Activated B cell treated with CpG ODN at 0.5 μM for 24 hours (primary cell): ENCODE measurements at regions not wholly inside any gene's neighbourhood (a gene's known extent, or its start where the extent isn't known, plus 50 kb on each side); places are given as distances from the start of the nearest gene placed in this dataset.

ENCODE experiments used
- ATAC-seq: fragments of 200-7000 bp; cut with Tn5 transposase; one replicate; pipeline ENCODE4 v1.10.0; 2021; ENCODE audit warnings: low read depth, mild to moderate bottlenecking, moderate library complexity
- CTCF ChIA-PET: fragments of 350-600 bp; sonication (Branson Sonifier 250); formaldehyde crosslinking; loops from one replicate; lab custom pipeline; 2021; ENCODE audit warnings: antibody characterized with exemption; lab: Charles Lee
- POLR2A ChIA-PET: fragments of 350-600 bp; sonication (Branson Sonifier 250); formaldehyde crosslinking; loops from one replicate; lab custom pipeline; 2021; ENCODE audit warnings: antibody characterized with exemption; lab: Charles Lee
- DNase-seq: peaks from one replicate; pipeline ENCODE4 v3.0.0; 2022
- H3K27ac Mint-ChIP-seq: one replicate; pipeline ENCODE4 v1.8.0; 2020; ENCODE audit warnings: mixed read lengths
- H3K27me3 Mint-ChIP-seq: one replicate; pipeline ENCODE4 v1.8.0; 2021; ENCODE audit warnings: mixed read lengths
- H3K36me3 Mint-ChIP-seq: one replicate; pipeline ENCODE4 v1.8.0; 2021; ENCODE audit warnings: low read depth, mixed read lengths
- H3K4me1 Mint-ChIP-seq: one replicate; pipeline ENCODE4 v1.8.0; 2021; ENCODE audit warnings: mixed read lengths
- H3K4me3 Mint-ChIP-seq: one replicate; pipeline ENCODE4 v1.8.0; 2020; ENCODE audit warnings: mild to moderate bottlenecking, mixed read lengths
- H3K9me3 Mint-ChIP-seq: one replicate; pipeline ENCODE4 v1.8.0; 2020; ENCODE audit warnings: mixed read lengths
- CTCF ChIP-seq: fragments of 200-600 bp; IDR thresholded peaks from one replicate; pipeline ENCODE4 v1.8.0; 2022; ENCODE audit warnings: antibody characterized with exemption, mild to moderate bottlenecking
- intact Hi-C: fragments of 100-400 bp; cut with micrococcal nuclease; formaldehyde crosslinking; loops from one replicate; pipeline ENCODE4 v1.15.1; 2024

- POLR2A ChIA-PET: no interaction called here
- no peak overlapping the region for H3K27ac Mint-ChIP-seq
- intact Hi-C loops: no loop called here
- CTCF ChIA-PET: no interaction called here
- DNase-seq (no peak), ATAC-seq (no peak)
- no peak for TF ChIP-seq CTCF
- no peak overlapping the region for H3K4me3 Mint-ChIP-seq
- H3K9me3 Mint-ChIP-seq: no peaks in the 10 kb centered on the region
- H3K36me3 Mint-ChIP-seq: no peaks in the 10 kb centered on the region
- no peaks in the 10 kb centered on the region for H3K4me1 Mint-ChIP-seq
- peaks cover 19% of the 10 kb centered on the region for H3K27me3 Mint-ChIP-seq
These were observed 139.8 kb upstream of the GSE1 start for GRCh38 chr16:85473323-85473722.

- TF ChIP-seq CTCF: no peak
- no peak for DNase-seq
- ATAC-seq: no peak
- Mint-ChIP-seq H3K27ac (no peak overlapping the region), H3K9me3 (no peaks in the 10 kb centered on the region), H3K4me3 (no peak overlapping the region), H3K4me1 (no peaks in the 10 kb centered on the region), H3K36me3 (no peaks in the 10 kb centered on the region), H3K27me3 (peaks cover 18% of the 10 kb centered on the region)
- ChIA-PET CTCF (no interaction called here), POLR2A (no interaction called here)
- intact Hi-C loops: no loop called here
These were observed 139.1 kb upstream of the GSE1 start for GRCh38 chr16:85473909-85474620.

DNA sequence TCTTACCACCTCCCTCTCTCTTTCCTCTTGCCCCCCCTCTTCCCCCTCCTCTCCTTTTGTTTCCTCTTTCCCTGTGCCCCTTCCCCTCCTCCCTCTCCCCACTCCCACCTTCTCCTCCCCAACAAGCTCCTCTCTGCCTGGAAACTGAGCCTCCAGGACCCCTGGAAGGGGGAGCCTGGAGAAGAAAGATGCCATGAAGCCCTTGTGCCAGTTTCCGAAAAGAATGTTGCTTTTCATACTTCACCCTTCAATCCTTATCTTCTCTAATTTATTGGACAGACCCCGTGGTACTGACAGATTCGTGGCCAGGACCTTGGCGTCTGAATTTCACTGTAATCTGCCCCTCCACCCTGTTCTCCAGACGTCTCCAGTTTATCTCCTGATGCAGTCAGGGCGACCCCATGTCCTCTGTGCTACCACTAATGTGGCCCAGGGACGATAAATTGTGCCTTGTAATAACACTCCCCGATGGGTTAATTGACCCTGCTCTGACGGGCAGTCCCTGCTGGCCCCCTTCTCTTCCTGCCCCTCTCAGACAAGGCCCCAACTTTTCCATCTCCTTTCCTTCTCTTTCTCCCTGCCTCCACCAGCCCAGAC is 138.4 kb upstream of the GSE1 start:
- ATAC-seq: no peak
- H3K36me3 Mint-ChIP-seq: no peaks in the 10 kb centered on the region
- DNase-seq: no peak
- H3K27me3 Mint-ChIP-seq: peaks cover 20% of the 10 kb centered on the region
- H3K27ac Mint-ChIP-seq: no peak overlapping the region
- no peaks in the 10 kb centered on the region for H3K9me3 Mint-ChIP-seq
- no peaks in the 10 kb centered on the region for H3K4me1 Mint-ChIP-seq
- intact Hi-C loops: no loop called here
- CTCF ChIA-PET: interaction anchor here (1.6 kb wide), 1 partner anchor 141 kb away, joined by 3 read pairs; no protein-coding TSS in a partner anchor
- POLR2A ChIA-PET: no interaction called here
- no peak overlapping the region for H3K4me3 Mint-ChIP-seq
- TF ChIP-seq CTCF: no peak

DNA sequence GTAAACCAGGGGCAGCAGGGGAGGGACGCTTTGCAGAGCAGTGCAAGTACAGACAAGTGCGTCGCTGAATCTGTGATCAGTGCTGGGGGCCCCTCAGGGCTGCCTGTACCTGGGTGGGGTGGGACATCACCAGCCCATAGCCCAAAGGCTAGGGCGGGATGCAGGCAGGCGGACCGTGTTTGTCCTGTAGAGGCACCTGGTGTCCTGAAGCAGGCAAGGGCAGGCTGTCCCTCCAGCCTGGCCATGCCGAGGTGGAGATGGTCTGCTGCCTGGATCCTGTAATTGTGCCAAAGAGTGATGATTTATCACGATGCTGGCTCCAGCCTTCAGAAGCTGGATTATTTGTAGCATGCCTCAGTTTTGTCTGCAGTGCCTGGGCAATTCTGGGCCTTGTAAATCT is 137.9 kb upstream of the GSE1 start:
- Mint-ChIP-seq H3K4me1 (peaks cover 2% of the 10 kb centered on the region), H3K9me3 (no peaks in the 10 kb centered on the region), H3K4me3 (no peak overlapping the region), H3K27me3 (peaks cover 20% of the 10 kb centered on the region), H3K36me3 (no peaks in the 10 kb centered on the region), H3K27ac (no peak overlapping the region)
- POLR2A ChIA-PET: no interaction called here
- CTCF ChIA-PET: interaction anchor here (1.6 kb wide), 1 partner anchor 141 kb away, joined by 3 read pairs; no protein-coding TSS in a partner anchor
- DNase-seq (no peak), ATAC-seq (no peak)
- intact Hi-C loops: no loop called here
- no peak for TF ChIP-seq CTCF

GRCh38 chr16:85475691-85476300 is 137.3 kb upstream of the GSE1 start:
- ATAC-seq: no peak
- Mint-ChIP-seq H3K27me3 (peaks cover 20% of the 10 kb centered on the region), H3K36me3 (no peaks in the 10 kb centered on the region)

More at GRCh38 chr16:85475691-85476300, 137.3 kb upstream of the GSE1 start:
- no peak for TF ChIP-seq CTCF
- ChIA-PET POLR2A (no interaction called here), CTCF (interaction anchor here (0.6 to 1.6 kb wide), 2 partner anchors 27 to 140 kb away, joined by 3 to 4 read pairs; no protein-coding TSS in a partner anchor)
- intact Hi-C loops: no loop called here
- no peak overlapping the region for H3K4me3 Mint-ChIP-seq
- no peak for DNase-seq
- no peak overlapping the region for H3K27ac Mint-ChIP-seq
- no peaks in the 10 kb centered on the region for H3K9me3 Mint-ChIP-seq
- peaks cover 8% of the 10 kb centered on the region for H3K4me1 Mint-ChIP-seq
